ENCODE measurements at regions not wholly inside any gene's neighbourhood (a gene's known extent, or its start where the extent isn't known, plus 50 kb on each side); places are given as distances from the start of the nearest gene placed in this dataset.
A peak's percentile ranks its signal among the peaks of the same experiment; 100 is the strongest.

DNA sequence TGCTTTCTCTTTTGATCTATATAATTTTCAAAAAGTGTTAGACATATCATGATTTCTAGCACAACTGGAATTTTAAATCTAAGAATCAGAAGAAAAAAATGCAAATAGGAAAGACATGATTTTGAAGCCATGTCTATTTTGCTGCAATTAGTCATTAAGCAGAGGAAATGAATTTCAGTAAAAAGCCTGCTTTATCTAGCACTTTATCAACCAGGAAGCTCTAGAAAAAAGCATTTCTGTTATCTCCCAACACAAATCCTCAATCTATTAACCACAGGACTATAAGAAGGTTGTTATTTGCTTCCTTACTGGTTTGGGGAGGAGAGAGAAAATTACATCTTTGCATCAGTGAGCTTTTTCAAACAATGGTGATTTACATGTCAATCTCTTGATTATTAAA lies 716.7 kb downstream of the DIAPH3 start (continued):
- TF ChIP-seq, protein P1, sequence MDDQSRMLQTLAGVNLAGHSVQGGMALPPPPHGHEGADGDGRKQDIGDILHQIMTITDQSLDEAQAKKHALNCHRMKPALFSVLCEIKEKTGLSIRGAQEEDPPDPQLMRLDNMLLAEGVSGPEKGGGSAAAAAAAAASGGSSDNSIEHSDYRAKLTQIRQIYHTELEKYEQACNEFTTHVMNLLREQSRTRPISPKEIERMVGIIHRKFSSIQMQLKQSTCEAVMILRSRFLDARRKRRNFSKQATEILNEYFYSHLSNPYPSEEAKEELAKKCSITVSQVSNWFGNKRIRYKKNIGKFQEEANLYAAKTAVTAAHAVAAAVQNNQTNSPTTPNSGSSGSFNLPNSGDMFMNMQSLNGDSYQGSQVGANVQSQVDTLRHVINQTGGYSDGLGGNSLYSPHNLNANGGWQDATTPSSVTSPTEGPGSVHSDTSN (IDR thresholded peaks at IDR 0.05) = peak; percentile 85
- peak; percentile 76 for TF ChIP-seq CHD2 (IDR thresholded peaks at IDR 0.05; ENCODE audit: low read length, partially characterized antibody)
- peak; percentile 72 for TF ChIP-seq RCOR1 (IDR thresholded peaks at IDR 0.05; ENCODE audit: low read length)
- TF ChIP-seq RAD21 (IDR thresholded peaks at IDR 0.05; ENCODE audit: low read length) = peak; percentile 51
- TF ChIP-seq RXRA (IDR thresholded peaks at IDR 0.05; ENCODE audit: borderline replicate concordance, low read depth) = peak; percentile 63; the same call in 1 of the 2 replicates
- TF ChIP-seq, protein P2, sequence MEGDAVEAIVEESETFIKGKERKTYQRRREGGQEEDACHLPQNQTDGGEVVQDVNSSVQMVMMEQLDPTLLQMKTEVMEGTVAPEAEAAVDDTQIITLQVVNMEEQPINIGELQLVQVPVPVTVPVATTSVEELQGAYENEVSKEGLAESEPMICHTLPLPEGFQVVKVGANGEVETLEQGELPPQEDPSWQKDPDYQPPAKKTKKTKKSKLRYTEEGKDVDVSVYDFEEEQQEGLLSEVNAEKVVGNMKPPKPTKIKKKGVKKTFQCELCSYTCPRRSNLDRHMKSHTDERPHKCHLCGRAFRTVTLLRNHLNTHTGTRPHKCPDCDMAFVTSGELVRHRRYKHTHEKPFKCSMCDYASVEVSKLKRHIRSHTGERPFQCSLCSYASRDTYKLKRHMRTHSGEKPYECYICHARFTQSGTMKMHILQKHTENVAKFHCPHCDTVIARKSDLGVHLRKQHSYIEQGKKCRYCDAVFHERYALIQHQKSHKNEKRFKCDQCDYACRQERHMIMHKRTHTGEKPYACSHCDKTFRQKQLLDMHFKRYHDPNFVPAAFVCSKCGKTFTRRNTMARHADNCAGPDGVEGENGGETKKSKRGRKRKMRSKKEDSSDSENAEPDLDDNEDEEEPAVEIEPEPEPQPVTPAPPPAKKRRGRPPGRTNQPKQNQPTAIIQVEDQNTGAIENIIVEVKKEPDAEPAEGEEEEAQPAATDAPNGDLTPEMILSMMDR (IDR thresholded peaks at IDR 0.05) = no peak
- TF ChIP-seq POLR2AphosphoS5 (IDR thresholded peaks at IDR 0.05; ENCODE audit: low read depth, low read length) = peak; percentile 77; the same call in 1 of the 2 replicates
- TF ChIP-seq TAF1 (IDR thresholded peaks at IDR 0.05; ENCODE audit: borderline replicate concordance, low read depth, low read length) = 0 out of 2 replicates have a peak, but pooled peaks have one; percentile 16
- TF ChIP-seq FOXJ3 (CRISPR knock-in tag; IDR thresholded peaks at IDR 0.05) = peak; percentile 84
- TF ChIP-seq JUND (IDR thresholded peaks at IDR 0.05) = peak; percentile 89
- no peak for TF ChIP-seq MXI1 (IDR thresholded peaks at IDR 0.05; ENCODE audit: low read depth, low read length)
- peak; percentile 91 for TF ChIP-seq TCF12 (IDR thresholded peaks at IDR 0.05)
- peak; percentile 94 for TF ChIP-seq FOXM1 (IDR thresholded peaks at IDR 0.05; ENCODE audit: low read depth)
- no peak for TF ChIP-seq RFX5 (IDR thresholded peaks at IDR 0.05; ENCODE audit: low read length)
- TF ChIP-seq ELF1 (IDR thresholded peaks at IDR 0.05) = 0 out of 2 replicates have a peak, but pooled peaks have one; percentile 37
- TF ChIP-seq NRF1 (IDR thresholded peaks at IDR 0.05; ENCODE audit: low read depth, low read length) = no peak
- no peak for TF ChIP-seq SMC3 (IDR thresholded peaks at IDR 0.05; ENCODE audit: low read depth, low read length)

DNA sequence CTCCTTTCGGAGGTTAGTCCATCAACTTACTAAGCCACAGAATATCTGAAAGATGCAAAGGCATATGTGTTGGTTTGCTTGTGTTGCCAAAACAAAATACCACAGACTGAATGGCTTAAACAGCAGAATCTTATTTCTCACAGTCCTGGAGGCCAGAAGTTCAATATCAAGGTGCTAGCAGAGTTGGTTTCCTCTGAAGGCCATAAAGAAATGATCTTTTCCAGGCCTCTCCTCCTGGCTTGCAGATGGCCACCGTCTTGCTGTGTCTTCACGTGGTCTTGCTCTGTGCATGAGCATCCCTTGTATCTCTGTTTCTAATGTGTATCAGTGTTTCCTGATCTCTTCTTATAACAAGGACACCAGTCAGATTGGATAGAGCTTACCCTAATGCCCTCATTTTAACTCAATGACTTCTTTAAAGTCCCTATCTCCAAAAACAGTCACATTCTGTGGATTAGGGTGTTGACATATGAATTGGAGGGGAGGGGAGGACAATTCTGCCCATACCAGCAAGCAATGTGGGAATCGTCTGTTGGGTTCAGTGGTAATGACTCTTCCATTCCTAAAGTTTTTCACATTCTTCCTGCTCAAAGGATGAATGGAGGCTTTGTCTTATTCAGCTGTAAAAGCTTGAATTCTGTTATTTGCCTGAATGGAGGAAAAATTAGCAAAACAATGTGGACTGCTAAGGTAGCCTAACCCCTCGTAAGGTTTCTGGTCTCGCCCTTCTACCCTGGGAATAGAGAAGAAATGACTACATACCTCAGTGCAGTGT lies 715.7 kb downstream of the DIAPH3 start:
- H3K79me2 ChIP-seq (ENCODE audit: insufficient read depth) = no peaks in the 10 kb centered on the region
- no peaks in the 10 kb centered on the region for H4K20me1 ChIP-seq (ENCODE audit: insufficient read depth)
- WGBS (ENCODE audit: low lambda C conversion rate) = 46% methylated on average over 6 of the region's 6 CpGs
- peak overlapping the region; percentile 82 to 100 for H3K27ac ChIP-seq (ENCODE audit: low read depth in 2 of 2, low read length in 1 of 2)
- peak overlapping the region; percentile 53; the same call in 1 of the 2 replicates for H2AFZ ChIP-seq (ENCODE audit: low read depth)
- no peak for DNase-seq
- no peak overlapping the region for H3K4me3 ChIP-seq (ENCODE audit: low read depth in 2 of 2, low read length in 1 of 2)
- H3K4me2 ChIP-seq = peak overlapping the region; percentile 10
- H3K9me2 ChIP-seq = no peaks in the 10 kb centered on the region
- H3K9me3 ChIP-seq = no peaks in the 10 kb centered on the region
- H3K36me3 ChIP-seq (replicated peaks in 1 of 2; ENCODE audit: control insufficient read depth in 1 of 2, insufficient read depth in 2 of 2, low read length in 1 of 2) = no peaks in the 10 kb centered on the region
- CTCF ChIA-PET = interaction anchor here (0.8 to 2.9 kb wide), 8 partner anchors 11 to 323 kb away, joined by 3 to 9 read pairs (median 4); no protein-coding TSS in a partner anchor
- POLR2A ChIA-PET = interaction anchor here (0.7 kb wide), 1 partner anchor 160 kb away, joined by 3 read pairs; no protein-coding TSS in a partner anchor
- peaks cover 42 to 54% of the 10 kb centered on the region in 2 experiments; a peak in 3 of 4 replicates for H3K4me1 ChIP-seq (ENCODE audit: control insufficient read depth in 1 of 2, insufficient read depth in 2 of 2, low read depth in 1 of 2, low read length in 1 of 2)
- no peaks in the 10 kb centered on the region for H3K27me3 ChIP-seq (ENCODE audit: insufficient read depth)
- H3K9ac ChIP-seq = peak overlapping the region; percentile 35; the same call in 1 of the 2 replicates
- H3F3A ChIP-seq (replicated peaks; ENCODE audit: insufficient read depth) = peaks cover 16% of the 10 kb centered on the region
- TF ChIP-seq NFIC (IDR thresholded peaks at IDR 0.05; ENCODE audit: borderline replicate concordance) (peak; percentile 46; the same call in 1 of the 2 replicates), EP300 (IDR thresholded peaks at IDR 0.05; ENCODE audit: borderline replicate concordance in 1 of 2, low read depth in 1 of 2, low read length in 1 of 2) (peak in 1 of 2 experiments; percentile 96; a peak in 2 of 4 replicates), GATA2 (CRISPR knock-in tag; IDR thresholded peaks at IDR 0.05) (no peak), FOXJ3 (CRISPR knock-in tag; IDR thresholded peaks at IDR 0.05) (no peak)
- TF ChIP-seq, protein P1 (IDR thresholded peaks at IDR 0.05) = peak; percentile 81
- TF ChIP-seq, protein P3, sequence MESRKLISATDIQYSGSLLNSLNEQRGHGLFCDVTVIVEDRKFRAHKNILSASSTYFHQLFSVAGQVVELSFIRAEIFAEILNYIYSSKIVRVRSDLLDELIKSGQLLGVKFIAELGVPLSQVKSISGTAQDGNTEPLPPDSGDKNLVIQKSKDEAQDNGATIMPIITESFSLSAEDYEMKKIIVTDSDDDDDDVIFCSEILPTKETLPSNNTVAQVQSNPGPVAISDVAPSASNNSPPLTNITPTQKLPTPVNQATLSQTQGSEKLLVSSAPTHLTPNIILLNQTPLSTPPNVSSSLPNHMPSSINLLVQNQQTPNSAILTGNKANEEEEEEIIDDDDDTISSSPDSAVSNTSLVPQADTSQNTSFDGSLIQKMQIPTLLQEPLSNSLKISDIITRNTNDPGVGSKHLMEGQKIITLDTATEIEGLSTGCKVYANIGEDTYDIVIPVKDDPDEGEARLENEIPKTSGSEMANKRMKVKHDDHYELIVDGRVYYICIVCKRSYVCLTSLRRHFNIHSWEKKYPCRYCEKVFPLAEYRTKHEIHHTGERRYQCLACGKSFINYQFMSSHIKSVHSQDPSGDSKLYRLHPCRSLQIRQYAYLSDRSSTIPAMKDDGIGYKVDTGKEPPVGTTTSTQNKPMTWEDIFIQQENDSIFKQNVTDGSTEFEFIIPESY (IDR thresholded peaks at IDR 0.05; ENCODE audit: borderline replicate concordance, low read depth) = no peak
- TF ChIP-seq, protein P4, sequence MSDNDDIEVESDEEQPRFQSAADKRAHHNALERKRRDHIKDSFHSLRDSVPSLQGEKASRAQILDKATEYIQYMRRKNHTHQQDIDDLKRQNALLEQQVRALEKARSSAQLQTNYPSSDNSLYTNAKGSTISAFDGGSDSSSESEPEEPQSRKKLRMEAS (IDR thresholded peaks at IDR 0.05; ENCODE audit: low read depth) = 0 out of 2 replicates have a peak, but pooled peaks have one; percentile 52
- TF ChIP-seq, protein P5, sequence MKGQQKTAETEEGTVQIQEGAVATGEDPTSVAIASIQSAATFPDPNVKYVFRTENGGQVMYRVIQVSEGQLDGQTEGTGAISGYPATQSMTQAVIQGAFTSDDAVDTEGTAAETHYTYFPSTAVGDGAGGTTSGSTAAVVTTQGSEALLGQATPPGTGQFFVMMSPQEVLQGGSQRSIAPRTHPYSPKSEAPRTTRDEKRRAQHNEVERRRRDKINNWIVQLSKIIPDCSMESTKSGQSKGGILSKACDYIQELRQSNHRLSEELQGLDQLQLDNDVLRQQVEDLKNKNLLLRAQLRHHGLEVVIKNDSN (IDR thresholded peaks at IDR 0.05; ENCODE audit: borderline replicate concordance, low read depth) = no peak
